Pancreas (tissue), 10 donors: ENCODE measurements at regions not wholly inside any gene's neighbourhood (a gene's known extent, or its start where the extent isn't known, plus 50 kb on each side); places are given as distances from the start of the nearest gene placed in this dataset.

ENCODE experiments used
- ATAC-seq, 4 donors: fragments of 200-7000 bp; cut with Tn5 transposase; one replicate each; pipeline versions ENCODE4 v1.8.0 to v1.9.1; 2020; ENCODE audit warnings: mild to moderate bottlenecking in 4 of 4, moderate library complexity in 4 of 4
- DNase-seq, 6 donors: peaks; one replicate each; pipeline ENCODE4 v3.0.0-alpha.2; 2020
- FAIRE-seq: peaks from 2 replicates; lab custom pipeline; 2012; peaks lifted over from hg19 to GRCh38; lab: Jason Lieb, UNC
- H3K27ac ChIP-seq, 4 donors: fragments of 200-600 bp; sonication (generic); 1 replicate in 3 of 4; 2 replicates in 1 of 4; pipeline versions ENCODE4 v1.5.0 to v1.8.0; 2020
- H3K27me3 ChIP-seq, 4 donors: fragments of 200-600 bp; one replicate each; pipeline ENCODE4 v1.8.0; 2021
- H3K36me3 ChIP-seq, 3 donors: fragments of 200-600 bp; sonication (generic) in 1 of 3; one replicate each; pipeline versions ENCODE4 v1.5.0 to v1.8.0; 2020 to 2021
- H3K4me1 ChIP-seq, 3 donors: fragments of 200-600 bp; one replicate each; pipeline ENCODE4 v1.8.0; 2021
- H3K4me3 ChIP-seq, 4 donors: fragments of 200-600 bp; sonication (generic) in 2 of 4; one replicate each; pipeline versions ENCODE4 v1.5.0 to v1.8.0; 2020 to 2021
- H3K9me3 ChIP-seq, 4 donors: fragments of 200-600 bp; one replicate each; pipeline ENCODE4 v1.8.0; 2021
- CTCF ChIP-seq, 4 donors: fragments of 200-600 bp; sonication (generic) in 3 of 4; IDR thresholded peaks; one replicate each; pipeline versions ENCODE4 v1.5.0 to v1.8.0; 2021; ENCODE audit warnings: antibody characterized with exemption in 4 of 4
- WGBS, 2 donors: extraction: QIAGEN DNeasy Blood & Tissue Kit; methylation state at CpG; one replicate each; pipeline ENCODE4 v1.1.7; 2013; 5-methylcytosine and 5-hydroxymethylcytosine counted together
- intact Hi-C, 3 donors: fragments of 100-400 bp; cut with DNase I; formaldehyde crosslinking; loops; one replicate each; pipeline versions ENCODE4 v1.11.1 to v1.14.2; 2022
- donor health status: healthy with polysubstance abuse.
- donor health status: DM: no; HTN: no; CAD: no; lungs with moderate emphysema.
- donor health status: DM: no; HTN: no; CAD: no.
- donor health status: control.
- donor health status: control.
- donor health status: Bipolar disorder and iron deficiency.
- donor health status: DM: yes; HTN: yes; CAD: no.
- donor health status: DM: no; HTN: no; CAD: no.
- donor health status: DM: no; HTN: no; CAD: no.
- donor health status: DM: yes; HTN: yes; CAD: no.

GRCh38 chr21:17386498-17386897 is 126.3 kb upstream of the CXADR start:
- no peak for FAIRE-seq
- intact Hi-C loops, result loop anchor here in 2 of 3 donors (10.0 kb wide), 2 partner anchors 168 to 198 kb away; no protein-coding TSS in a partner anchor
- Histone ChIP-seq H3K4me3 (no peak overlapping the region), H3K4me1 (no peaks in the 10 kb centered on the region), H3K27ac (no peak overlapping the region), H3K9me3 (no peaks in the 10 kb centered on the region), H3K27me3 (no peaks in the 10 kb centered on the region), H3K36me3 (no peaks in the 10 kb centered on the region)
- 9 to 21% methylated on average over 2 of the region's 2 CpGs for WGBS, 2 donors
- ATAC-seq, result no peak
- no peak for DNase-seq
- no peak for TF ChIP-seq CTCF (IDR thresholded peaks at IDR 0.05)

- 12 to 13% methylated on average over 7 of the region's 7 CpGs for WGBS, 2 donors
- intact Hi-C loops, result loop anchor here in 2 of 3 donors (10.0 kb wide), 2 partner anchors 168 to 198 kb away; no protein-coding TSS in a partner anchor
- ATAC-seq (peak; percentile 64 to 95 (median 88)), DNase-seq (peak in 3 of 6 donors; percentile 11 to 43 (median 28)), FAIRE-seq (peak; percentile 97)
- Histone ChIP-seq H3K4me3 (no peak overlapping the region), H3K4me1 (no peaks in the 10 kb centered on the region), H3K36me3 (no peaks in the 10 kb centered on the region), H3K27me3 (no peaks in the 10 kb centered on the region), H3K27ac (no peak overlapping the region), H3K9me3 (no peaks in the 10 kb centered on the region)
- peak; percentile 50 to 85 (median 76) for TF ChIP-seq CTCF (IDR thresholded peaks at IDR 0.05)
Measured at GRCh38 chr21:17387030-17387617, 125.7 kb upstream of the CXADR start.

DNA sequence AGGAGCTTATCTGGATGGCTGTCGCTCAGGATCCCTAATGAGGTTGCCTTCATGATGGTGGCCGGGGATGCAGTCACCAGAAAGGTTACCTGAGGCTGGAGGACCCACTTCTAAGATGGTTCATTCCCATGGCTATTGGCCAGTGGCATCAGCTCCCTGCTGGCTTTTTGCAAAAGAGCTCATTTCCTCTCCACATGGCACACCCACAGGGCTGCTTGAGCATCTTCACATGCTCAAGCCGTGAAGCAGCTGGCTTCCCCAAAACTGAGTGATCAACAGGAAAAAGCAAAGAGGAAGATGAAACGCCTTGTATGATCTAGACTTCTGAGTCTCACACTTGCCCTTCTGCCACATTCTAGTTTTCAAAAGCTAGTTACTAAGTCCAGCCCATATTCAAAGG is 124.6 kb upstream of the CXADR start:
- H3K27me3 ChIP-seq, result no peaks in the 10 kb centered on the region
- no peaks in the 10 kb centered on the region for H3K4me1 ChIP-seq
- no peak for TF ChIP-seq CTCF (IDR thresholded peaks at IDR 0.05)
- H3K9me3 ChIP-seq, result no peaks in the 10 kb centered on the region
- ATAC-seq, result peak in 1 of 4 donors; percentile 45
- no peak overlapping the region for H3K27ac ChIP-seq
- no peak overlapping the region for H3K4me3 ChIP-seq
- H3K36me3 ChIP-seq, result no peaks in the 10 kb centered on the region
- no peak for DNase-seq
- no peak for FAIRE-seq
- WGBS, 2 donors, result 84 to 89% methylated on average over 4 of the region's 4 CpGs
- intact Hi-C loops, result loop anchor here in 2 of 3 donors (10.0 kb wide), 2 partner anchors 167 to 197 kb away; no protein-coding TSS in a partner anchor

GRCh38 chr21:17389311-17389710 is 123.5 kb upstream of the CXADR start:
- TF ChIP-seq CTCF (IDR thresholded peaks at IDR 0.05), result no peak
- no peaks in the 10 kb centered on the region for H3K4me1 ChIP-seq
- no peak overlapping the region for H3K4me3 ChIP-seq
- ATAC-seq, result no peak
- H3K9me3 ChIP-seq, result no peaks in the 10 kb centered on the region
- FAIRE-seq, result no peak
- H3K27ac ChIP-seq, result no peak overlapping the region
- WGBS, 2 donors, result 42 to 55% methylated on average over 1 of the region's 1 CpG
- no peaks in the 10 kb centered on the region for H3K36me3 ChIP-seq
- intact Hi-C loops, result loop anchor here in 2 of 3 donors (10.0 kb wide), 2 partner anchors 165 to 195 kb away; no protein-coding TSS in a partner anchor
- H3K27me3 ChIP-seq, result no peaks in the 10 kb centered on the region
- no peak for DNase-seq

- no peak for FAIRE-seq
- H3K4me3 ChIP-seq, result no peak overlapping the region
- ATAC-seq, result no peak
- no peaks in the 10 kb centered on the region for H3K4me1 ChIP-seq
- H3K27ac ChIP-seq, result no peak overlapping the region
- no peaks in the 10 kb centered on the region for H3K36me3 ChIP-seq
- DNase-seq, result no peak
- H3K27me3 ChIP-seq, result no peaks in the 10 kb centered on the region
- no peak for TF ChIP-seq CTCF (IDR thresholded peaks at IDR 0.05)
- intact Hi-C loops, result no loop called here
- 69 to 77% methylated on average over 2 of the region's 2 CpGs for WGBS, 2 donors
- no peaks in the 10 kb centered on the region for H3K9me3 ChIP-seq
Measured at GRCh38 chr21:17390569-17390968, 122.3 kb upstream of the CXADR start.
